ENCODE measurements at regions not wholly inside any gene's neighbourhood (a gene's known extent, or its start where the extent isn't known, plus 50 kb on each side); places are given as distances from the start of the nearest gene placed in this dataset.
A peak's percentile ranks its signal among the peaks of the same experiment; 100 is the strongest.

- no peaks in the 10 kb centered on the region for H3K36me3 ChIP-seq
- H3K27me3 ChIP-seq (replicated peaks; ENCODE audit: insufficient read depth) = no peaks in the 10 kb centered on the region
- no peak for DNase-seq (ENCODE audit: low spot score)
- H3K4me1 ChIP-seq (replicated peaks) = no peaks in the 10 kb centered on the region
- no peaks in the 10 kb centered on the region for H3K9me3 ChIP-seq
- TF ChIP-seq CTCF (IDR thresholded peaks at IDR 0.05) (peak in 2 of 4 experiments; percentile 33 to 37), POLR2A (IDR thresholded peaks at IDR 0.05) (no peak)
- intact Hi-C loops (cut with DNase I) = no loop called here
- WGBS = 78% methylated on average over 5 of the region's 5 CpGs
- H3K4me3 ChIP-seq = no peak overlapping the region
- H3K27ac ChIP-seq = no peak overlapping the region
These were observed 101.4 kb upstream of the RAB40AL start for GRCh38 chrX:102835504-102836146.

DNA sequence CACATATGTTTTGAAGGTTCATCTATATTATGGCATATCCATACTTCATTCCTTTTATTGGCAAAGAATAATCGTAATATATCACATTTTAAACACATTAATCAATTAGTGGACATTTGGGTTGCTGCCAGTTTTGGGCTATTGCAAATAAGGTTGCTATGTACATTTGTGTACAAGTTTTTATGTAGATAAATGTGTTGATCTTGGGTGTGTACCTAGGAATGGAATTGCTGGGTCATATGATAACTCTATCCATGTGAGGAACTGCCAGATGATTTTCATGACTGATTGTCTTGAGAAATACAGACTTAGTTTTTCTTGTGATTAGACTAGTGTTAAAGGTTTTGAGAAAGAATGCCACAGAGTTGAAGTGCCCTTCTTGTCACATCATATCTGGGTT is 99.2 kb upstream of the RAB40AL start:
- no peak for TF ChIP-seq POLR2A (IDR thresholded peaks at IDR 0.05)
- TF ChIP-seq POLR2AphosphoS5 (IDR thresholded peaks at IDR 0.05) = no peak
- TF ChIP-seq CTCF (IDR thresholded peaks at IDR 0.05) = no peak
- no peak for DNase-seq (ENCODE audit: low spot score)
- Histone ChIP-seq H3K4me1 (replicated peaks) (no peaks in the 10 kb centered on the region), H3K36me3 (no peaks in the 10 kb centered on the region), H3K27me3 (replicated peaks; ENCODE audit: insufficient read depth) (no peaks in the 10 kb centered on the region), H3K4me3 (no peak overlapping the region), H3K9me3 (no peaks in the 10 kb centered on the region), H3K27ac (no peak overlapping the region)
- WGBS = 61% methylated on average over 1 of the region's 1 CpG
- intact Hi-C loops (cut with DNase I) = no loop called here

DNA sequence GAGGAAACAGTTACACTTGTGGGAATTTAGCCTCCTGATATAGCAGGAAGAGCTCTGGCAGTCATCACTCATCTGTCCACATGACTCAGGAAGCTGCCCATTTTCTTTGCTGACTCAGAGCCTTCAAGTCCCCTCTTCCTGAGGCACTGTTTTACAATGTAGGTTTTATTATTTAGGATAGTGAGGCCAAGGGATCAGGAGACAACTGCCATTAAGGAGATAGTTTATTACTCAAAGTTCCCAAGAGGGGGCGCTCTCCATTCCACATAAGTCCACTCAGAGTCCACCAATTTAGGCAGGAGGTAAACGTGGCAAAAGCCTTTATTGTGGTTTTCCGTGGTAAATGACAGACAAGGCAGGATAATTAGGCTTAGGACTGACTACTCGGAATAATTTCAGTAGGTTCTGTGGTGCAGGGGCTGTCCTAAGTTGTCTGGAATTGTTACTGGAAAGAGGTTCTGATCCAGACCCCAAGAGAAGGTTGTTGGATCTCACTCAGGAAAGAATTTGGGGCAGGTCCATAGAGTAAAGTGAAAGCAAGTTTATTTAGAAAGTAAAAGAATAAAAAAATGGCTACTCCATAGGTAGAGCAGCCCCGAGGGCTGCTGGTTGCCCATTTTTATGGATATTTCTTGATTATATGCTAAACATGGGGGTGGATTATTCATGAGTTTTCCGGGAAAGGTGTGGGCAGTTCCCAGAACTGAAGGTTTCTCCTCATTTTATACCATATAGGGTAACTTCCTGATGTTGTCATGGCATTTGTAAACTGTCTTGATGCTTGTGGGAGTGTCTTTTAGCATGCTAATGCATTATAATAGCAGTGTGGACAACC is 96.0 kb upstream of the RAB40AL start:
- Histone ChIP-seq H3K27ac (no peak overlapping the region), H3K9me3 (no peaks in the 10 kb centered on the region), H3K27me3 (replicated peaks; ENCODE audit: insufficient read depth) (no peaks in the 10 kb centered on the region), H3K36me3 (no peaks in the 10 kb centered on the region), H3K4me3 (no peak overlapping the region), H3K4me1 (replicated peaks) (no peaks in the 10 kb centered on the region)
- TF ChIP-seq POLR2A (IDR thresholded peaks at IDR 0.05) (no peak), POLR2AphosphoS5 (IDR thresholded peaks at IDR 0.05) (no peak), CTCF (IDR thresholded peaks at IDR 0.05) (no peak)
- no peak for DNase-seq (ENCODE audit: low spot score)
- intact Hi-C loops (cut with DNase I) = no loop called here
- 83% methylated on average over 6 of the region's 6 CpGs for WGBS

- no peaks in the 10 kb centered on the region for H3K9me3 ChIP-seq
- no peaks in the 10 kb centered on the region for H3K4me1 ChIP-seq (replicated peaks)
- H3K27ac ChIP-seq = no peak overlapping the region
- no peak for TF ChIP-seq POLR2A (IDR thresholded peaks at IDR 0.05)
- TF ChIP-seq POLR2AphosphoS5 (IDR thresholded peaks at IDR 0.05) = no peak
- TF ChIP-seq CTCF (IDR thresholded peaks at IDR 0.05) = no peak
- H3K4me3 ChIP-seq = no peak overlapping the region
- DNase-seq (ENCODE audit: low spot score) = no peak
- WGBS = 82% methylated on average over 2 of the region's 2 CpGs
- no peaks in the 10 kb centered on the region for H3K27me3 ChIP-seq (replicated peaks; ENCODE audit: insufficient read depth)
- intact Hi-C loops (cut with DNase I) = no loop called here
- H3K36me3 ChIP-seq = no peaks in the 10 kb centered on the region
These were observed 95.4 kb upstream of the RAB40AL start for GRCh38 chrX:102841706-102842003.

- no peaks in the 10 kb centered on the region for H3K36me3 ChIP-seq
- intact Hi-C loops (cut with DNase I) = no loop called here
- no peaks in the 10 kb centered on the region for H3K27me3 ChIP-seq (replicated peaks; ENCODE audit: insufficient read depth)
- no peak for TF ChIP-seq POLR2AphosphoS5 (IDR thresholded peaks at IDR 0.05)
- TF ChIP-seq CTCF (IDR thresholded peaks at IDR 0.05) = no peak
- no peak for TF ChIP-seq POLR2A (IDR thresholded peaks at IDR 0.05)
- DNase-seq (ENCODE audit: low spot score) = no peak
- H3K27ac ChIP-seq = no peak overlapping the region
- no peaks in the 10 kb centered on the region for H3K9me3 ChIP-seq
- no peak overlapping the region for H3K4me3 ChIP-seq
- no peaks in the 10 kb centered on the region for H3K4me1 ChIP-seq (replicated peaks)
These were observed 92.1 kb upstream of the RAB40AL start for GRCh38 chrX:102845020-102845419.
